IgD-negative memory B cell (primary cell): ENCODE measurements at regions not wholly inside any gene's neighbourhood (a gene's known extent, or its start where the extent isn't known, plus 50 kb on each side); places are given as distances from the start of the nearest gene placed in this dataset.

Experiments
- H3K27ac Mint-ChIP-seq, 3 donors: one replicate each; pipeline ENCODE4 v1.8.0; 2020 to 2022; ENCODE audit warnings: mild to moderate bottlenecking in 3 of 3, mixed read lengths in 3 of 3, moderate library complexity in 1 of 3
- H3K27me3 Mint-ChIP-seq: one replicate; pipeline ENCODE4 v1.8.0; 2021; ENCODE audit warnings: mixed read lengths
- H3K36me3 Mint-ChIP-seq: one replicate; pipeline ENCODE4 v1.8.0; 2020; ENCODE audit warnings: mild to moderate bottlenecking, mixed read lengths
- H3K4me1 Mint-ChIP-seq, 3 donors: one replicate each; pipeline ENCODE4 v1.8.0; 2020 to 2022; ENCODE audit warnings: mixed read lengths in 3 of 3, mild to moderate bottlenecking in 1 of 3
- H3K4me3 Mint-ChIP-seq, 4 donors: one replicate each; pipeline ENCODE4 v1.8.0; 2020 to 2022; ENCODE audit warnings: mild to moderate bottlenecking in 4 of 4, mixed read lengths in 4 of 4, moderate library complexity in 3 of 4
- H3K9me3 Mint-ChIP-seq, 3 donors: one replicate each; pipeline ENCODE4 v1.8.0; 2020 to 2021; ENCODE audit warnings: mixed read lengths in 3 of 3, mild to moderate bottlenecking in 1 of 3

GRCh38 chr10:36091007-36091406 is 448.9 kb upstream of the FZD8 start:
- H3K36me3 Mint-ChIP-seq, result no peaks in the 10 kb centered on the region
- no peaks in the 10 kb centered on the region for H3K27me3 Mint-ChIP-seq
- H3K27ac Mint-ChIP-seq, result no peak overlapping the region
- no peaks in the 10 kb centered on the region for H3K4me1 Mint-ChIP-seq
- no peaks in the 10 kb centered on the region for H3K9me3 Mint-ChIP-seq
- no peak overlapping the region for H3K4me3 Mint-ChIP-seq

- Mint-ChIP-seq H3K36me3 (no peaks in the 10 kb centered on the region), H3K4me3 (no peak overlapping the region), H3K9me3 (peaks cover 0 to 5% (median 0%) of the 10 kb centered on the region in 3 donors), H3K4me1 (no peaks in the 10 kb centered on the region), H3K27ac (no peak overlapping the region), H3K27me3 (no peaks in the 10 kb centered on the region)
These were observed 447.8 kb upstream of the FZD8 start for GRCh38 chr10:36089790-36090440.

GRCh38 chr10:36087006-36088005 is 445.2 kb upstream of the FZD8 start:
- H3K4me3 Mint-ChIP-seq, result no peak overlapping the region
- H3K4me1 Mint-ChIP-seq, result no peaks in the 10 kb centered on the region
- no peaks in the 10 kb centered on the region for H3K36me3 Mint-ChIP-seq
- no peak overlapping the region for H3K27ac Mint-ChIP-seq
- peaks cover 0 to 7% (median 0%) of the 10 kb centered on the region in 3 donors for H3K9me3 Mint-ChIP-seq
- no peaks in the 10 kb centered on the region for H3K27me3 Mint-ChIP-seq

- no peak overlapping the region for H3K27ac Mint-ChIP-seq
- H3K9me3 Mint-ChIP-seq, result peaks cover 0 to 3% (median 3%) of the 10 kb centered on the region in 3 donors
- no peaks in the 10 kb centered on the region for H3K27me3 Mint-ChIP-seq
- no peaks in the 10 kb centered on the region for H3K4me1 Mint-ChIP-seq
- no peak overlapping the region for H3K4me3 Mint-ChIP-seq
- no peaks in the 10 kb centered on the region for H3K36me3 Mint-ChIP-seq
These were observed 433.1 kb upstream of the FZD8 start for GRCh38 chr10:36075196-36075595.

- Mint-ChIP-seq H3K9me3 (peaks cover 0 to 3% (median 3%) of the 10 kb centered on the region in 3 donors), H3K27me3 (no peaks in the 10 kb centered on the region), H3K27ac (no peak overlapping the region), H3K4me1 (no peaks in the 10 kb centered on the region), H3K4me3 (no peak overlapping the region), H3K36me3 (no peaks in the 10 kb centered on the region)
These were observed 431.8 kb upstream of the FZD8 start for GRCh38 chr10:36073796-36074345.

GRCh38 chr10:36068542-36068941 is 426.4 kb upstream of the FZD8 start:
- peaks cover 0 to 3% (median 2%) of the 10 kb centered on the region in 3 donors for H3K9me3 Mint-ChIP-seq

GRCh38 chr10:36067748-36068147 is 425.7 kb upstream of the FZD8 start:
- Mint-ChIP-seq H3K36me3 (no peaks in the 10 kb centered on the region), H3K27me3 (no peaks in the 10 kb centered on the region), H3K4me1 (no peaks in the 10 kb centered on the region), H3K4me3 (no peak overlapping the region), H3K27ac (no peak overlapping the region), H3K9me3 (peaks cover 0 to 3% (median 3%) of the 10 kb centered on the region in 3 donors)

More at GRCh38 chr10:36068542-36068941, 426.4 kb upstream of the FZD8 start:
- Mint-ChIP-seq H3K4me3 (no peak overlapping the region), H3K27me3 (no peaks in the 10 kb centered on the region), H3K27ac (no peak overlapping the region), H3K36me3 (no peaks in the 10 kb centered on the region), H3K4me1 (no peaks in the 10 kb centered on the region)

- peaks cover 0 to 4% (median 3%) of the 10 kb centered on the region in 3 donors for H3K9me3 Mint-ChIP-seq
- no peaks in the 10 kb centered on the region for H3K4me1 Mint-ChIP-seq
- H3K36me3 Mint-ChIP-seq, result no peaks in the 10 kb centered on the region
- H3K27me3 Mint-ChIP-seq, result no peaks in the 10 kb centered on the region
- H3K4me3 Mint-ChIP-seq, result no peak overlapping the region
- H3K27ac Mint-ChIP-seq, result no peak overlapping the region
These were observed 424.8 kb upstream of the FZD8 start for GRCh38 chr10:36066850-36067249.

- Mint-ChIP-seq H3K27me3 (no peaks in the 10 kb centered on the region), H3K9me3 (peaks cover 0 to 4% (median 3%) of the 10 kb centered on the region in 3 donors), H3K36me3 (no peaks in the 10 kb centered on the region), H3K27ac (no peak overlapping the region), H3K4me3 (no peak overlapping the region), H3K4me1 (no peaks in the 10 kb centered on the region)
These were observed 424.0 kb upstream of the FZD8 start for GRCh38 chr10:36066102-36066501.

- no peak overlapping the region for H3K27ac Mint-ChIP-seq
- H3K9me3 Mint-ChIP-seq, result peaks cover 0 to 8% (median 4%) of the 10 kb centered on the region in 3 donors
These were observed 421.3 kb upstream of the FZD8 start for GRCh38 chr10:36063396-36063795.

GRCh38 chr10:36057731-36058130 is 415.6 kb upstream of the FZD8 start:
- H3K27me3 Mint-ChIP-seq, result no peaks in the 10 kb centered on the region
- H3K4me1 Mint-ChIP-seq, result no peaks in the 10 kb centered on the region
- H3K4me3 Mint-ChIP-seq, result no peak overlapping the region
- H3K27ac Mint-ChIP-seq, result no peak overlapping the region
- peaks cover 3 to 13% (median 6%) of the 10 kb centered on the region in 3 donors for H3K9me3 Mint-ChIP-seq
- no peaks in the 10 kb centered on the region for H3K36me3 Mint-ChIP-seq

More at GRCh38 chr10:36063396-36063795, 421.3 kb upstream of the FZD8 start:
- H3K27me3 Mint-ChIP-seq, result no peaks in the 10 kb centered on the region
- H3K4me3 Mint-ChIP-seq, result no peak overlapping the region
- no peaks in the 10 kb centered on the region for H3K36me3 Mint-ChIP-seq
- no peaks in the 10 kb centered on the region for H3K4me1 Mint-ChIP-seq

GRCh38 chr10:36057180-36057579 is 415.1 kb upstream of the FZD8 start:
- Mint-ChIP-seq H3K4me3 (no peak overlapping the region), H3K36me3 (no peaks in the 10 kb centered on the region), H3K9me3 (peaks cover 2 to 13% (median 6%) of the 10 kb centered on the region in 3 donors), H3K4me1 (no peaks in the 10 kb centered on the region), H3K27ac (no peak overlapping the region), H3K27me3 (no peaks in the 10 kb centered on the region)

- Mint-ChIP-seq H3K4me1 (no peaks in the 10 kb centered on the region), H3K4me3 (no peak overlapping the region), H3K27ac (no peak overlapping the region), H3K36me3 (no peaks in the 10 kb centered on the region), H3K27me3 (no peaks in the 10 kb centered on the region), H3K9me3 (peaks cover 0 to 13% (median 2%) of the 10 kb centered on the region in 3 donors)
These were observed 411.7 kb upstream of the FZD8 start for GRCh38 chr10:36053775-36054174.

GRCh38 chr10:36053271-36053670 is 411.2 kb upstream of the FZD8 start:
- Mint-ChIP-seq H3K27ac (no peak overlapping the region), H3K36me3 (no peaks in the 10 kb centered on the region), H3K4me1 (no peaks in the 10 kb centered on the region), H3K27me3 (no peaks in the 10 kb centered on the region), H3K4me3 (no peak overlapping the region), H3K9me3 (peaks cover 0 to 13% (median 2%) of the 10 kb centered on the region in 3 donors)

GRCh38 chr10:36051500-36051991 is 409.4 kb upstream of the FZD8 start:
- no peaks in the 10 kb centered on the region for H3K36me3 Mint-ChIP-seq
- no peaks in the 10 kb centered on the region for H3K4me1 Mint-ChIP-seq
- H3K27me3 Mint-ChIP-seq, result no peaks in the 10 kb centered on the region
- H3K9me3 Mint-ChIP-seq, result peaks cover 0 to 7% (median 2%) of the 10 kb centered on the region in 3 donors
- no peak overlapping the region for H3K4me3 Mint-ChIP-seq
- no peak overlapping the region for H3K27ac Mint-ChIP-seq
